Karpas-422 (cell line): ENCODE measurements at regions not wholly inside any gene's neighbourhood (a gene's known extent, or its start where the extent isn't known, plus 50 kb on each side); places are given as distances from the start of the nearest gene placed in this dataset.
"Not testable (repeated sequence)": the region's sequence is repeated elsewhere in the genome, so short reads cannot be mapped to it uniquely, and the experiment has no call there.

ENCODE experiments used
- DNase-seq: peaks from one replicate; pipeline ENCODE4 v3.0.0-alpha.2; 2015
- H2AFZ ChIP-seq: fragments of 200-600 bp; sonication (generic); 2 replicates; pipeline ENCODE4 v1.6.1; 2014; ENCODE audit warnings: antibody characterized with exemption, low read length, mixed read lengths
- H3K27ac ChIP-seq: fragments of 200-600 bp; sonication (generic); 2 replicates; pipeline ENCODE4 v1.5.1; 2014; ENCODE audit warnings: mild to moderate bottlenecking, low read length, moderate library complexity
- H3K27me3 ChIP-seq: fragments of 200-600 bp; sonication (generic); 2 replicates; pipeline ENCODE4 v1.6.1; 2014; ENCODE audit warnings: low read length, mixed read lengths
- H3K36me3 ChIP-seq: fragments of 200-600 bp; sonication (generic); 2 replicates; pipeline ENCODE4 v1.6.1; 2014; ENCODE audit warnings: low read length, mixed read lengths; ENCODE audit not compliant: insufficient read depth
- H3K4me1 ChIP-seq: fragments of 200-600 bp; sonication (generic); 2 replicates; pipeline ENCODE4 v1.6.1; 2014; ENCODE audit warnings: mild to moderate bottlenecking, low read length, mixed read lengths
- H3K4me2 ChIP-seq: fragments of 200-600 bp; sonication (generic); 2 replicates; pipeline ENCODE4 v1.6.1; 2014; ENCODE audit warnings: low read length, low read depth, mild to moderate bottlenecking; ENCODE audit not compliant: poor library complexity, severe bottlenecking
- H3K4me3 ChIP-seq: fragments of 200-600 bp; sonication (generic); 2 replicates; pipeline ENCODE4 v1.5.1; 2014; ENCODE audit warnings: mild to moderate bottlenecking, antibody characterized with exemption, low read length, mixed read lengths
- H3K79me2 ChIP-seq: fragments of 200-600 bp; sonication (generic); 2 replicates; pipeline ENCODE4 v1.6.1; 2014; ENCODE audit warnings: mild to moderate bottlenecking, low read length, mixed read lengths
- H3K9ac ChIP-seq: fragments of 200-600 bp; sonication (generic); 2 replicates; pipeline ENCODE4 v1.6.0; 2014; ENCODE audit warnings: low read length
- H3K9me2 ChIP-seq: fragments of 200-600 bp; sonication (generic), shearing (Covaris generic); replicated peaks from 2 replicates; pipeline ENCODE4 v1.6.0; 2014; ENCODE audit warnings: mild to moderate bottlenecking, low read length, moderate library complexity; ENCODE audit not compliant: insufficient read depth
- H3K9me3 ChIP-seq: fragments of 300-700, 200-600 bp; sonication (generic); 2 replicates; pipeline ENCODE4 v1.6.1; 2014; ENCODE audit warnings: low read length, mixed read lengths
- H4K20me1 ChIP-seq: fragments of 200-600 bp; sonication (generic); 2 replicates; pipeline ENCODE4 v1.6.1; 2014; ENCODE audit warnings: mild to moderate bottlenecking, antibody characterized with exemption, low read length, low read depth; ENCODE audit not compliant: insufficient read depth

- DNase-seq, H4K20me1 ChIP-seq, H3K9me2 ChIP-seq, H2AFZ ChIP-seq, H3K27ac ChIP-seq, H3K9me3 ChIP-seq, H3K79me2 ChIP-seq, H3K36me3 ChIP-seq, H3K27me3 ChIP-seq: not testable (repeated sequence)
- Histone ChIP-seq H3K4me2 (peak overlapping the region; percentile 44), H3K4me3 (peak overlapping the region; percentile 55), H3K9ac (peak overlapping the region; percentile 49), H3K4me1 (peaks cover 40% of the 10 kb centered on the region)
Observed at GRCh38 chr11:103739074-103739796, 297.2 kb upstream of the DDI1 start.

DNA sequence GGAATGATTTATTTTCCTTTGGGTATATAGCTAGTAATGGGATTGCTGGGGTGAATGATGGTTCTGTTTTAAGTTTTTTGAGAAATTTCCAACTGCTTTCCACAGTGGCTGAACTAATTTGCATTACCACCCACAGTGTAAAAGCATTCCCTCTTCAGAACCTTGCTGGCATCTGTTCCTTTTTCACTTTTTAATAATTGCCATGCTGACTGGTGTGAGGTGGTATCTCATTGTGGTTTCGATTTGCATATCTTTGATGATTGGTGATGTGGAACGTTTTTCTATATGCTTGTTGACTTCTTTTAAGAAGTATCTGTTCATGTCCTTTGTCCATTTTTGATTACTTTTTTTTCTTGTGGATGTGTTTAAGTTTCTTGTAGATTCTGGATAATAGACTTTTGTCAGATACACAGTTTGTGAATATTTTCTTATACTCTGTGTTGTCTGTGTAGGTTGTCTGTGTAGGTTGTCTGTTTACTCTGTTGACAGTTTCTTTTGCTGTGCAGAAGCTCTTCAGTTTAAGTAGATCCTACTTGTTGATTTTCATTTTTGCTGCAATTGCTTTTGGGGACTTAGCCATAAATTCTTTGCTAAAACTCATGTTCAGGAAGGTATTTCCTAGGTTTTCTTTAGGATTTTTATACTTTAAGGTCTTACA lies 291.8 kb upstream of the DDI1 start:
- Histone ChIP-seq H3K27ac (no peak overlapping the region), H3K9me2 (no peaks in the 10 kb centered on the region), H4K20me1 (no peaks in the 10 kb centered on the region), H3K27me3 (no peaks in the 10 kb centered on the region), H3K4me2 (peak overlapping the region; percentile 12), H3K4me1 (peaks cover 16% of the 10 kb centered on the region), H3K4me3 (0 out of 2 replicates have a peak overlapping the region, but pooled peaks have one; percentile 1), H3K9ac (no peak overlapping the region), H3K9me3 (no peaks in the 10 kb centered on the region), H2AFZ (no peak overlapping the region), H3K36me3 (no peaks in the 10 kb centered on the region), H3K79me2 (no peaks in the 10 kb centered on the region)
- DNase-seq: peak; percentile 77

- Histone ChIP-seq H4K20me1 (no peaks in the 10 kb centered on the region), H3K4me3 (no peak overlapping the region), H3K9me2 (no peaks in the 10 kb centered on the region), H3K9ac (no peak overlapping the region), H3K27me3 (no peaks in the 10 kb centered on the region), H3K4me1 (peaks cover 14% of the 10 kb centered on the region), H3K27ac (no peak overlapping the region), H2AFZ (no peak overlapping the region), H3K36me3 (no peaks in the 10 kb centered on the region), H3K9me3 (no peaks in the 10 kb centered on the region), H3K4me2 (no peak overlapping the region), H3K79me2 (no peaks in the 10 kb centered on the region)
- no peak for DNase-seq
Observed at GRCh38 chr11:103749158-103749557, 287.3 kb upstream of the DDI1 start.

DNA sequence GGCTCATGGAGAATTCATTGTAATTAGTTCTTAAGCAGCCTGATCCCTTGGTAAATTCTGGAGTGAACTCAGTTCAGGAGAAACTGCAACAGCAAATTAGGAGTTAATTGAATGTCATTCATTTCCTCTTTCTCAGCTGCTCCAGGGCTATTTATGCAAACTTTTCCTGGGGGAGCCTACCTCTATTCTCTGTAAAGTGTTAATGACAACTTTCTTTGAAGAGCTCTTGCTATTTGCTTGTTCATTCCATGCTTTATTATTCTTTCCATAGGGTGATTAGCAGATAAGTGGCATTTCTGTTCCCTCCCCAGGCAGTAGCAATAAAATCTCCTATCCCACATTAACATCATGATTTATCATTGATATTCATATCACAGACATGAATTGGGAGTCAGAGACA lies 267.6 kb upstream of the DDI1 start:
- Histone ChIP-seq H3K9me3 (no peaks in the 10 kb centered on the region), H3K9me2 (no peaks in the 10 kb centered on the region), H3K79me2 (no peaks in the 10 kb centered on the region), H3K4me1 (peaks cover 19% of the 10 kb centered on the region), H3K27me3 (no peaks in the 10 kb centered on the region), H4K20me1 (no peaks in the 10 kb centered on the region), H3K4me3 (no peak overlapping the region), H3K36me3 (no peaks in the 10 kb centered on the region), H3K9ac (no peak overlapping the region), H3K27ac (no peak overlapping the region), H3K4me2 (no peak overlapping the region), H2AFZ (no peak overlapping the region)
- DNase-seq: no peak

GRCh38 chr11:103773059-103773458 lies 263.4 kb upstream of the DDI1 start:
- H3K79me2 ChIP-seq: no peaks in the 10 kb centered on the region
- H3K4me3 ChIP-seq: no peak overlapping the region
- no peaks in the 10 kb centered on the region for H4K20me1 ChIP-seq
- H3K36me3 ChIP-seq: no peaks in the 10 kb centered on the region
- no peak for DNase-seq
- H3K4me2 ChIP-seq: no peak overlapping the region
- H3K9me2 ChIP-seq: no peaks in the 10 kb centered on the region
- no peak overlapping the region for H3K27ac ChIP-seq
- H3K9me3 ChIP-seq: no peaks in the 10 kb centered on the region
- H2AFZ ChIP-seq: no peak overlapping the region
- peaks cover 21% of the 10 kb centered on the region for H3K4me1 ChIP-seq
- H3K27me3 ChIP-seq: no peaks in the 10 kb centered on the region
- no peak overlapping the region for H3K9ac ChIP-seq

DNA sequence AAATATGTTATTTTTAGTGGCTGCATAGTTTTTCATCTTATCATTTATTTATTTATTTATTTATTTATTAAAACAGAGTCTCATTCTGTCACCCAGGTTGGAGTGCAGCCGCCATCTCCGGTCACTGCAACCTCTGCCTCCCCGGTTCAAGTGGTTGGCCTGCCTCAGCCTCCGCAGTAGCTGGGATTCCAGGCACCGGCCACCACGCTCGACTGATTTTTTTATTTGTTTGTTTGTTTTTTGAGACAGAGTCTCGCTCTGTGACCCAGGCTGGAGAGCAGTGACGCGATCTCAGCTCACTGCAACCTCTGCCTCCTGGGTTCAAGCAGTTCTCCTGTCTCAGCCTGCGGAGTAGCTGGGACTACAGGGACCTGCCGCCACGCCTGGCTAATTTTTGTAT lies 262.9 kb upstream of the DDI1 start:
- no peak for DNase-seq
- Histone ChIP-seq H3K27me3 (no peaks in the 10 kb centered on the region), H3K36me3 (no peaks in the 10 kb centered on the region), H2AFZ (no peak overlapping the region), H3K4me1 (peaks cover 21% of the 10 kb centered on the region), H3K9me2 (no peaks in the 10 kb centered on the region), H3K4me3 (no peak overlapping the region), H3K9ac (no peak overlapping the region), H3K79me2 (no peaks in the 10 kb centered on the region), H3K27ac (no peak overlapping the region), H3K9me3 (no peaks in the 10 kb centered on the region), H4K20me1 (no peaks in the 10 kb centered on the region), H3K4me2 (no peak overlapping the region)

DNA sequence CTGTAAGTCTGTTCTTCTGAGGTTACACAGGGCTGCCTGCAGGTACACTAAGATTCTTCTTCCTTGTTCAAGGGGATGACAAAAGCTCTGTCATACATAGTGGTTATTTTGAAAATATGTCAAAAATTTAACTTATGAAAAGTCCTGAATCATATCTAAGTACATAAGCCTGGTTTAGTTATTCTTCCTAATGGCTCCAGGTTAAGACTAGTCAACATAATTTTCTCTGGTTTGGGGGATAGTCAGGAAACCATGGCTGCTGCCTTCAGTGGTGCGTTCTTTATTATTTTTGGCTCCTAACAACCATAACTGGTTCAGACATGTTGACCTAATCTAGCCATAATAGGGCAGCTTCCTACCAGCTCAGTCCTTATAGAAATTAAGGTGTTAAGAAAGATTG lies 257.4 kb upstream of the DDI1 start:
- Histone ChIP-seq H3K27me3 (no peaks in the 10 kb centered on the region), H3K9ac (no peak overlapping the region), H3K9me2 (no peaks in the 10 kb centered on the region), H3K27ac (no peak overlapping the region), H3K4me2 (no peak overlapping the region), H3K4me3 (no peak overlapping the region), H3K4me1 (peaks cover 15% of the 10 kb centered on the region), H3K9me3 (no peaks in the 10 kb centered on the region), H3K36me3 (no peaks in the 10 kb centered on the region), H4K20me1 (no peaks in the 10 kb centered on the region), H2AFZ (no peak overlapping the region), H3K79me2 (no peaks in the 10 kb centered on the region)
- DNase-seq: no peak

GRCh38 chr11:103789952-103790351 lies 246.5 kb upstream of the DDI1 start:
- no peaks in the 10 kb centered on the region for H4K20me1 ChIP-seq
- H3K4me3 ChIP-seq: no peak overlapping the region
- no peaks in the 10 kb centered on the region; the same call in 1 of the 2 replicates for H3K36me3 ChIP-seq
- H3K79me2 ChIP-seq: no peaks in the 10 kb centered on the region
- no peak overlapping the region for H2AFZ ChIP-seq
- no peak overlapping the region for H3K4me2 ChIP-seq
- H3K4me1 ChIP-seq: no peaks in the 10 kb centered on the region
- no peak overlapping the region for H3K9ac ChIP-seq
- H3K9me2 ChIP-seq: no peaks in the 10 kb centered on the region
- H3K27me3 ChIP-seq: no peaks in the 10 kb centered on the region
- H3K27ac ChIP-seq: no peak overlapping the region
- H3K9me3 ChIP-seq: peaks cover 17% of the 10 kb centered on the region
- no peak for DNase-seq
